ENCODE measurements at regions not wholly inside any gene's neighbourhood (a gene's known extent, or its start where the extent isn't known, plus 50 kb on each side); places are given as distances from the start of the nearest gene placed in this dataset.

GRCh38 chr14:98182393-98183055 lies 1089.5 kb downstream of the BCL11B start:
- no peak for FAIRE-seq

- no peak for FAIRE-seq
These were observed 1088.4 kb downstream of the BCL11B start for GRCh38 chr14:98183556-98183955.

GRCh38 chr14:98184457-98184856 lies 1087.5 kb downstream of the BCL11B start:
- FAIRE-seq: no peak

- FAIRE-seq: no peak
These were observed 1087.0 kb downstream of the BCL11B start for GRCh38 chr14:98185036-98185435.

- no peak for FAIRE-seq
These were observed 1085.9 kb downstream of the BCL11B start for GRCh38 chr14:98186140-98186539.

GRCh38 chr14:98187281-98187680 lies 1084.7 kb downstream of the BCL11B start:
- FAIRE-seq: no peak

GRCh38 chr14:98189062-98189461 lies 1082.9 kb downstream of the BCL11B start:
- FAIRE-seq: no peak

GRCh38 chr14:98189511-98189910 lies 1082.5 kb downstream of the BCL11B start:
- FAIRE-seq: no peak

GRCh38 chr14:98189944-98190343 lies 1082.1 kb downstream of the BCL11B start:
- FAIRE-seq: no peak

- FAIRE-seq: no peak
These were observed 1079.1 kb downstream of the BCL11B start for GRCh38 chr14:98192946-98193345.

- no peak for FAIRE-seq
These were observed 1077.2 kb downstream of the BCL11B start for GRCh38 chr14:98194821-98195220.

- FAIRE-seq: no peak
These were observed 1076.7 kb downstream of the BCL11B start for GRCh38 chr14:98195256-98195655.

GRCh38 chr14:98197933-98198332 lies 1074.1 kb downstream of the BCL11B start:
- no peak for FAIRE-seq

GRCh38 chr14:98198385-98198784 lies 1073.6 kb downstream of the BCL11B start:
- FAIRE-seq: no peak

- no peak for FAIRE-seq
These were observed 1071.4 kb downstream of the BCL11B start for GRCh38 chr14:98200601-98201000.

GRCh38 chr14:98203421-98203820 lies 1068.6 kb downstream of the BCL11B start:
- no peak for FAIRE-seq

GRCh38 chr14:98204139-98204538 lies 1067.9 kb downstream of the BCL11B start:
- FAIRE-seq: no peak

GRCh38 chr14:98207415-98207814 lies 1064.6 kb downstream of the BCL11B start:
- FAIRE-seq: no peak

- no peak for FAIRE-seq
These were observed 1063.8 kb downstream of the BCL11B start for GRCh38 chr14:98208211-98208611.

GRCh38 chr14:98208943-98209342 lies 1063.1 kb downstream of the BCL11B start:
- no peak for FAIRE-seq

- FAIRE-seq: no peak
These were observed 1061.8 kb downstream of the BCL11B start for GRCh38 chr14:98210045-98210672.

GRCh38 chr14:98217530-98217929 lies 1054.5 kb downstream of the BCL11B start:
- no peak for FAIRE-seq

- no peak for FAIRE-seq
These were observed 1053.8 kb downstream of the BCL11B start for GRCh38 chr14:98218218-98218617.

- no peak for FAIRE-seq
These were observed 1052.4 kb downstream of the BCL11B start for GRCh38 chr14:98219638-98220037.

- no peak for FAIRE-seq
These were observed 1048.9 kb downstream of the BCL11B start for GRCh38 chr14:98223106-98223505.

Data from G401.6 (cell line).